ENCODE measurements at regions not wholly inside any gene's neighbourhood (a gene's known extent, or its start where the extent isn't known, plus 50 kb on each side); places are given as distances from the start of the nearest gene placed in this dataset.

GRCh38 chr3:61360297-61360965 lies 109.2 kb upstream of the FHIT start:
- Histone ChIP-seq H3K27ac (ENCODE audit: low read length) (no peak overlapping the region), H3K9me2 (replicated peaks; ENCODE audit: insufficient read depth, low read length) (no peaks in the 10 kb centered on the region), H3K79me2 (ENCODE audit: low read length) (no peaks in the 10 kb centered on the region), H3K36me3 (replicated peaks; ENCODE audit: insufficient read depth, low read length) (no peaks in the 10 kb centered on the region), H3K27me3 (replicated peaks; ENCODE audit: insufficient read depth, low read length) (no peaks in the 10 kb centered on the region), H3K4me1 (ENCODE audit: low read length) (peaks cover 15% of the 10 kb centered on the region), H3F3A (ENCODE audit: insufficient read depth, low read length) (no peaks in the 10 kb centered on the region), H3K4me3 (ENCODE audit: low read length) (no peak overlapping the region), H3K9ac (ENCODE audit: low read length) (no peak overlapping the region), H2AFZ (ENCODE audit: low read length) (no peak overlapping the region), H3K9me3 (replicated peaks; ENCODE audit: insufficient read depth, low read length) (no peaks in the 10 kb centered on the region), H3K4me2 (ENCODE audit: low read depth, low read length) (no peak overlapping the region), H4K20me1 (ENCODE audit: insufficient read depth, low read length) (no peaks in the 10 kb centered on the region)
- TF ChIP-seq EZH2 (optimal IDR thresholded peaks at IDR 0.05; ENCODE audit: low read depth, low read length) = no peak
- no peak for TF ChIP-seq CTCF (IDR thresholded peaks at IDR 0.05; ENCODE audit: low read length)
- no peak for DNase-seq

GRCh38 chr3:61369678-61370077 lies 118.4 kb upstream of the FHIT start:
- no peaks in the 10 kb centered on the region for H4K20me1 ChIP-seq (ENCODE audit: insufficient read depth, low read length)
- DNase-seq = no peak
- TF ChIP-seq EZH2phosphoT487 (IDR thresholded peaks at IDR 0.05; ENCODE audit: low read length) = no peak
- TF ChIP-seq CTCF (IDR thresholded peaks at IDR 0.05; ENCODE audit: low read length) = no peak
- TF ChIP-seq EZH2 (optimal IDR thresholded peaks at IDR 0.05; ENCODE audit: low read depth, low read length) = no peak

GRCh38 chr3:61371123-61371522 lies 119.9 kb upstream of the FHIT start:
- Histone ChIP-seq H3K4me2 (ENCODE audit: low read depth, low read length) (no peak overlapping the region), H3K9me3 (replicated peaks; ENCODE audit: insufficient read depth, low read length) (no peaks in the 10 kb centered on the region), H3K9me2 (replicated peaks; ENCODE audit: insufficient read depth, low read length) (no peaks in the 10 kb centered on the region), H3K4me3 (ENCODE audit: low read length) (no peak overlapping the region), H3K9ac (ENCODE audit: low read length) (no peak overlapping the region), H3K36me3 (replicated peaks; ENCODE audit: insufficient read depth, low read length) (no peaks in the 10 kb centered on the region), H3F3A (ENCODE audit: insufficient read depth, low read length) (no peaks in the 10 kb centered on the region), H4K20me1 (ENCODE audit: insufficient read depth, low read length) (no peaks in the 10 kb centered on the region), H2AFZ (ENCODE audit: low read length) (no peak overlapping the region), H3K27ac (ENCODE audit: low read length) (no peak overlapping the region), H3K4me1 (ENCODE audit: low read length) (no peaks in the 10 kb centered on the region), H3K79me2 (ENCODE audit: low read length) (no peaks in the 10 kb centered on the region), H3K27me3 (replicated peaks; ENCODE audit: insufficient read depth, low read length) (no peaks in the 10 kb centered on the region)
- peak; percentile 42 for DNase-seq
- TF ChIP-seq EZH2phosphoT487 (IDR thresholded peaks at IDR 0.05; ENCODE audit: low read length) (no peak), CTCF (IDR thresholded peaks at IDR 0.05; ENCODE audit: low read length) (peak; percentile 61), EZH2 (optimal IDR thresholded peaks at IDR 0.05; ENCODE audit: low read depth, low read length) (no peak)

More at GRCh38 chr3:61369678-61370077, 118.4 kb upstream of the FHIT start:
- no peak overlapping the region for H3K9ac ChIP-seq (ENCODE audit: low read length)
- no peaks in the 10 kb centered on the region for H3K4me1 ChIP-seq (ENCODE audit: low read length)
- H3K36me3 ChIP-seq (replicated peaks; ENCODE audit: insufficient read depth, low read length) = no peaks in the 10 kb centered on the region
- no peak overlapping the region for H2AFZ ChIP-seq (ENCODE audit: low read length)
- no peak overlapping the region for H3K4me3 ChIP-seq (ENCODE audit: low read length)
- H3K4me2 ChIP-seq (ENCODE audit: low read depth, low read length) = no peak overlapping the region
- no peaks in the 10 kb centered on the region for H3K27me3 ChIP-seq (replicated peaks; ENCODE audit: insufficient read depth, low read length)
- H3K9me3 ChIP-seq (replicated peaks; ENCODE audit: insufficient read depth, low read length) = no peaks in the 10 kb centered on the region
- no peaks in the 10 kb centered on the region for H3K79me2 ChIP-seq (ENCODE audit: low read length)
- no peaks in the 10 kb centered on the region for H3K9me2 ChIP-seq (replicated peaks; ENCODE audit: insufficient read depth, low read length)
- H3F3A ChIP-seq (ENCODE audit: insufficient read depth, low read length) = no peaks in the 10 kb centered on the region
- no peak overlapping the region for H3K27ac ChIP-seq (ENCODE audit: low read length)

Measured in MM.1S (cell line).